NCI-H526 treated with DMSO at 0.1 percent for 48 hours (cell line): ENCODE measurements at regions not wholly inside any gene's neighbourhood (a gene's known extent, or its start where the extent isn't known, plus 50 kb on each side); places are given as distances from the start of the nearest gene placed in this dataset.

Source experiments
- DNase-seq: peaks from one replicate; lab custom pipeline; 2025; lab: John Stamatoyannopoulos, UW

DNA sequence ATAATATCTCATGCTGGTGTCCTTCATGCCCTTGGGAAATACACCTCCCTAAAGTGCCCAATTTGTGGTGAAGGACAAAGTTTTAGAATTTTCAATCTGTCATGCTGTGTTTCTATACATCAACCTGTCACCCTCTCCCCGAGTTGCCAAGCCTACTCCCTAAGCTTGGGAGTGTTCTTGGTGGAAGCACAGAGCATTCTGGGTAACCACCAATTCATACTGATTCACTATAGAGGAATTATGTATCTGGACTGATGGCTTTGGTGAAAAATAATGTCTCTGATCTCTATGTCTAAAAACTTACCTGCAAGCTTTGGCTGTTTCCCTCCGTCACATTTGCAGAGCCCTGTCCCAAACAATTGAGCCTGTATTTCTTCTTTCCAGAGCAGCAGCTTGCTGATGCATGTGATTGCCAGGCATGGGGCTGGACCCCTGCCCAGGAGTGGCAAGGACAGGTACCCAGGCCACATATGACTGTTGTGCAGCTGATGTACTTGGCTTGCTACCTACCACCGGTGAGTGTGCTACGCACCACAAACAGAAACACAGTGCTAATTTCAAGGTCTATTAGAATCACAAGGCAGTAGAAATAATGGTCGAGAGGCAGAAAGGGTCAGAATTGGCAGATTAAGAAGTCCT is 202.8 kb upstream of the CITED2 start:
- no peak for DNase-seq

DNA sequence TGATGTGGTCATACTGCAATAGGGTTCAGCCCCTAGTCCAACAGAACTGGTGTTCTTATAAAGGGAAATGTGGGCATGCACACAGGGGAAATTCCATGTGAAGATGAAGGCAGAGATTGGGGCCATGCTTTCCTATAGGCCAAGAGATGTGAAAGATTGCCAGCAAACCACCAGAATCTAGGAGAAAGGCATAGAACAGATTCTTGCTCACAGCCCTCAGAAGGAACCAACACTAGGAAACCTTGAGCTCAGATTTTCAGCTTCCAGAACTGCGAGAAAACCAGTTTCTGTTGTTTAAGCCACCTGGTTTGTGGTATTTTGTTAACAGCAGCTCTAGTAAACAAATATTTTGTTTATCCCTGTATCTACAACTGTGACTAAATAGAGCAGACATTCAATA is 197.6 kb upstream of the CITED2 start:
- no peak for DNase-seq

DNA sequence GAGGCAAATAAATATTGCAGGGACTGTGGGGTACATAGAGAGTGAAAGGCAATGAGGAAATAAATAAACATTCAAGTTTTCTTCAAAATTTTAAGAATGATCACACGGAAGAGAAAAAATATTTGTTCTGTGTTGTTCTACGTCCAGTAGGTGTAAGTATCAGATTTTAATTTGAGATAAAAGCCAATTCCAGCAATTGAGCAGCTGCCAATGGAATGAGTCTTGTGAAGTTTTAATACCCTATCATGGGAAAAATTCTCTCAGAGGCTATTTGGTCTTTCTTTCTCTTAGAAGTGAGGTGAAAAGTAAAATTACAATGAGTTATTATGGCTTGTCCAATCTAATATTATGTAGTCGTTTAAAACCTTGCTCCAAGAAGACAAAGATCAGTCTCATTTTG is 195.7 kb upstream of the CITED2 start:
- DNase-seq: no peak

DNA sequence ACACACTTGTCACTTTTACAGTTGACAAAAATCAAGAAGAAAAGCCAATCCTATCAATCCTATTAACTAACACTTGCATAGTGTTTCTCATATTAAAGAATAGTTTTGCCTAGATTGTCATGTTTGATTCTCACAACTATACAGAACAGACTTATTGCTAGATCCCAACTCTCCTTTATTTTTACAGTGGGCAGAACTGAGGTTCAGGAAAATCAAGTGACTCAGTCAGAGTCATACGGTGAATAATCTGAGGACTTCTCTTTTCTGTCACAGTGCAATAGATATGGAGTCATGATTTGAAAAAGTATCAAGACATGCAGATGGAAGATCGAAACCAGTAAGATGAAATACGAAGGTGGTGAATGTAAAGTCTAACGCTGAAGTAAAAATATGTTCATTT is 195.1 kb upstream of the CITED2 start:
- no peak for DNase-seq

DNA sequence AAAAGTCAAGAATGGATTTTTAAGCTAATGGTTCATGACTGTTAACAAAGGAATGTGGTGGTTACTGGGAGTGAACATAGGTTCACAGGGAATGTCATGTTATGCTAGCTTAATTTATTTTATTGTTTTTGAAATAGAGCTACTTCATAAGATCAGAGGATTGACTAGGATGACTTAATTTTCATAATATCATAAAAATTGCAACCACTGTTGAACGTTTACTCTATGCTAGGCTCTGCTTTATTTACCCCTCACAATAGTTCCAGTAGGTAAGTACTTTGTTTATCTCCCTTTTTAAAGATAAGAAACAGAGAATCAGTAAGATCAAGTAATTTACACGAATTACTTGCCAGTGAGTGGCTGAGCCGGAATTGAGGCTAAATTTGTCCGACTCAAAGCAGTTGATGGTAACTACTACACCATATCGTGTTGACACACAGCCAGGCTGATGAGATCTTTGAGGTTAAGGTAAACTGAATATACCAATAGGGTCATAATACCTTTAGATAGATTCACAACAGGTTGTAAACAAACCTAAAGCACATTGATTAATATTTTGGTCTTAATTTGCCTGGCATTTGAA is 194.6 kb upstream of the CITED2 start:
- no peak for DNase-seq

DNA sequence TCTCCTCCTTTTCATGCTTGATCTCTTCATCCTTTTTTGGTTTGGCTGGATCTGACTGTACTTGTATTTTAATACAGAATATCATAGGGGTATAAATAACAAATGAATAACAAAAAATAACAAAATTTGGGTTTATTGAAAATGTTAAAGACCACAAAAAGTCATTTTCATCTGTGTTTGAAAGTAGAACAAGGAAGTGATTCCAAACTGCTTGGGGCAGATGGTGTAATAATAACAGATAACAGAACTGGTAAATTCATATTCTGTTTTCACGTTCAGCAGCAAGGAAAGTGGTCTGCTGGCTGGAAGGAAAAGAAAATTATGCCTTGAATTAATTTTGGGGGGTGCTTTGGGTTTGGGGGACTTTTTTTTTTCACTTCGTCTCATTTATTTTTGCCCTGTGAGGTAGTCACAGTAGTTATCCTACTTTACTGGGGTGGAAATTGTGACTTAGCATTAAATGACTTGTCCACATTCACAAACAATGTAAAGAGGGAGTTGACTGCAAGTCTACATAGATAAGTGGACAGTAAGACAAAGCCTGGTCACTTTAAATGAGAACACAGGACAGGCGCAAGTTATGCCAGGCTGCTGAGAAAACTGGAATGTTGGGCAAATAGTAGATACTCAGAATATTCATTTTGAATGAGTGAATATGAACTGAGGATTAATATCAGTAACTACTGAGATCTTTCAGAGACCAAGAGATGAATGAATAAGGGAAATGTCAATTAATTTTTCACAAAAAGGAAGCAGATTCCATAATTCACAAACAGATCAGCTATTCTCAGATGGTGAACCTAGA is 193.9 kb upstream of the CITED2 start:
- DNase-seq: no peak

DNA sequence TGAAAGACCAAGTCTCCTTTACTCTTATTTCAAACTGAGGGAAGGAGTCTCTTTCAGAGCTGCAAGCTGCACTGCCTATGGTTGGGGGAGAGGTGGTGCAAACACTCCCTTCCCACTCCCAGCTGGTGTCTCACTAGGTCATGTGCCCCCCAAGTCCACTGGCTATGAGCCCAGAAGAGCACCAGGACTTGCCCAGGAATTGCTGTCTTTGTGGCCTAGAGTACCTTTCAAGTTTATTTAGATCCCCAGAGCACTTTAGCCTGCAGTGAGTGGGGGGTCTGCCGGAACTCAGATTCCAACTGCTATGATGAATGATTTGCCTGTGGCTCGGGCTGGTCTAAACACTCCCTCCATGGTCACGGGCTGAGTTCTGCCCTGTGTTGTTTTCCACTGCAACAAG is 192.6 kb upstream of the CITED2 start:
- DNase-seq: no peak

DNA sequence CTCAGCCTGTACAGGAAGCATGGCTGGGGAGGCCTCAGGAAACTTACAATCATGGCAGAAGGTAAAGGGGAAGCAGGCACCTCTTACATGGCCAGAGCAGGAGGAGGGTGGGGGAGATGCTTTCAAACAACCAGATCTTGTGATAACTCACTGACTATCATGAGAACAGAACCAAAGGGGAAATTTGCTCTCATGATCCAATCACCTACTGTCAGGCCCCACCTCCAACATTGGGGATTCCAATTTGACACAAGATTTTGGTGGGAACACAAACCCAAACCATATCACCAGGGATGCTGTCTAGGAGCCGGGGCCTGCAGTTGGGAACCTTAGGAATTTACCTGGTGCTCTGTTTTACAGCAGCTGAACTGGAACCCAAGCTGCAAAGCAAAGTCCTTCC is 191.1 kb upstream of the CITED2 start:
- no peak for DNase-seq

DNA sequence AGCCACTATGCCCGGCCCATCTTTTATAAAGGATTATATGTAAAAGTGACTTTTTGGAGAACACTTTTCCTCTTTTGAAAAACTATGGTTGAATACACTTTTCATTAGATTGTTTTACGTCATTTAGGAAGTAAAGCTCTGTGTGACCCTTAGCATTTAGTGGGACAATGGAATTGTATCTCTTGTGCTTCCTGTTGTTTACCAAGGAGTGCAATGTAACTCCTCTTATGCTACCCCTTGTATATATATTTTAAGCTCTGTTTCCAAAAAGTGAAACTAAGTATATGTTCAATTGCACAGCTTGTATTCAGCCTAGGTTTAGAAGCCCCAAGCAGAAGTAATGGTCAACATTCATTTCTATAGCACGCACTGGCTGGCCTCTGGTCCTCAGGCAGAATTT is 183.1 kb upstream of the CITED2 start:
- DNase-seq: no peak

DNA sequence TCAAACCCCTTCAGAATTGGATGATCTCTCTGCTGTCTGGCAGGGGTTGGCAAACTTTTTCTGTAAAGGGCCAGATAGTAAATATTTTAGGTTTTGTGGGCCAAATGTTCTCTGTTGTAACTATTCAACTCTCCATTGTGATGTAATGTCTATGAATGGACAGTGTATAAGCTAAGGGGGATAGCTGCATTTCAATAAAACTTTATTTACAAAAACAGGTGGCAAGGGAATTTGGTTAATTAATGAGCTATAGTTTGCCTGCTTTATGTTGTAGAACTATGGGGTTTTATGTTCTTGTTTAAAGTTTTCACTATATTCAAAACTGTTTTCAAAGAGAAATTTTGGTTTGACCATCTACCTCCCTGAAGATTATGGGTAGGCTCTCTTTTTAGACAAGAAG is 182.1 kb upstream of the CITED2 start:
- no peak for DNase-seq

DNA sequence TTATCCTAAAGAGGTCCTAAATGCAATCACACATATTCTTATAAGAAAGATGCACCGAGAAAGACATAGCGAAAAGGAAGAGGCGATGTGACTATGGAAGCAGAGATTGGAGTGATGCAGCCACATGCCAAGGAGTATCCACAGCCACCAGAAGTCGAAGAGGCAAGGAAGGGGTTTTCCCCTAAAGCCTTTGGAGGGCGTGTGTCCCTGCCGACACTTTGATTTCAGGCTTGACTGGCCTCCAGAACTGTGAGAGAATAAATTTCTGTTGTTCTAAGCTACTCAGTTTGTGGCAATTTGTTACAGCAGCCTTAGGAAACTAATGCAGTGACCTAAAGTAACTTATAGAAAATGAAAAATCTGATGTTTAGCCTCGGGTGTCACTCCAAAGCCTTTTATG is 179.5 kb upstream of the CITED2 start:
- no peak for DNase-seq

DNA sequence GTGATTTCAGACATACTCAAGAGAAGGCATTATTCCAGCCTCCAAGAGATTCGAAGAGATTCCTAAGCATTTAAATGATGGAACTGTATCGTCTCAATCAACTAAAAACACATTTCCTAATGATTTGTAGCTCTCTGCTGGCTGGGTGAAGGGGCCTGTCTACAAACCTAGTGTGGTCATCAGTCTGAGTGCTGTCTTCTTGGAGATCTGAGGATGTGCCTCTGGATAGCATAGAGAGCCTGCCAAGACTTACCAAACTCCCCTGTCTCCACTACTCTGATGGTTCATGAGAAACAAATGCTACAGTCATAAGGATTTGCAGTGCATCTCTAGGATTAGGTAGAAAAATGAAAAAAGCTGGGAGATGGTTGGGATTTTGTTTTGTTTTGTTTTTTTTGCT is 176.9 kb upstream of the CITED2 start:
- DNase-seq: no peak

DNA sequence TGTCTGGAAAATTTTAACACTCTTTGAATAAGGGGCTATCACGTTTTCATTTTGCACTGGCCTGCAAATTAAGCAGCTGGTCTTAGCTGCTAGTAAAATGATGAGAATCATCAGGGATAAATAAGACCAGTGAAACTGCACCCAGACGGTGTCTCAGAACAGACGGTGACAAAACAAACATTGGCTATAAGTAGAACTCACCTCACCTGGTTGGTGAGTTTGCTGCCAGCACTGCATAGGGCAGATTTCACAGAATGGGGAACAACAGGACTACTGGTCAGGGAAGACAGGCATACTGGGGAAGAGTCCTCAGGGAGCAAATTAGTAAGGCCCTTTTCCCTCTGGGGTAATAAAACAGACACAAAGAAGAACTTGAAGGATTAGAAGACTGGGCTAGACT is 175.9 kb upstream of the CITED2 start:
- DNase-seq: no peak

DNA sequence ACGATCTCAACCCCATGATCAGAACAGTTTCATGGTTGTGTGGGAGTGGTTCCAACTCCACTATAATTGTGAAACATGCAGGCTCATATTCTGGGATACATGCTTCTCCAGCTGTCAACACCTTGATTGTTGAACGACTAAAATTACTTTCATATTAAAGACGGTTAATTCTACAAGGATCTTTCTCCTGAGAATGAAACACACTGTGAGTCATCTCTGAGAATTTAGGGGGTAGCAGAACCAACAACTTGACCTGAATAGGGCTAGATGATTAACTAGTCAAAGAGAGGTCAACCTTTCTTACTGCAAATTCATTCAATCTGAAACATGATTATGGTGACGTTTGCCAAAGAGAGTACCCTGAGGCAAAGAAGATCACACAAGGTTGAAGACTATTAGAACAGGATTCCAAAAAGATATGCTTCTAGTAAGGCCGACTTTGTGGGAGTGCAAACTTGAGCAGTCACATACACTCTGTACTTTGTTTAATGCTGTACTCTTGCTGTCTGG is 175.2 kb upstream of the CITED2 start:
- no peak for DNase-seq

DNA sequence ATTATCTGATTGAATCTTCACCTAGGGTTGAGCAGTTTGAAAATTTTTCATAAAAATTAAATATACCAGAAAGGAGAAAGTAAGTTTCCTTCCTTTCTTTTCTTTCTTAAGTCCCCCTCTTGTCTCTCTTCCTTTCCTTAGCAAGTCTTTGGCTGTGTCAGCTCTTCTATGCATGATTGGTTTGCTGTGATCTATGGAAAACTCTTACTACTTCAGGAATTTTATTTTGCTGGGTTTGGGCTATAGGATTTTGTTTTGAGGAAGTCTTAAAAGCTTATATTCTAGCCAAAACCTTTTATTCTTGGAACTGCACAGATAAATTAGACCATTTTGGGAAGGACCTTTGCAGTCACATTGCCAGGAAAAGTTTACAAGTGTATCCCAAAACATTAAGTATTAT is 173.4 kb upstream of the CITED2 start:
- DNase-seq: no peak

DNA sequence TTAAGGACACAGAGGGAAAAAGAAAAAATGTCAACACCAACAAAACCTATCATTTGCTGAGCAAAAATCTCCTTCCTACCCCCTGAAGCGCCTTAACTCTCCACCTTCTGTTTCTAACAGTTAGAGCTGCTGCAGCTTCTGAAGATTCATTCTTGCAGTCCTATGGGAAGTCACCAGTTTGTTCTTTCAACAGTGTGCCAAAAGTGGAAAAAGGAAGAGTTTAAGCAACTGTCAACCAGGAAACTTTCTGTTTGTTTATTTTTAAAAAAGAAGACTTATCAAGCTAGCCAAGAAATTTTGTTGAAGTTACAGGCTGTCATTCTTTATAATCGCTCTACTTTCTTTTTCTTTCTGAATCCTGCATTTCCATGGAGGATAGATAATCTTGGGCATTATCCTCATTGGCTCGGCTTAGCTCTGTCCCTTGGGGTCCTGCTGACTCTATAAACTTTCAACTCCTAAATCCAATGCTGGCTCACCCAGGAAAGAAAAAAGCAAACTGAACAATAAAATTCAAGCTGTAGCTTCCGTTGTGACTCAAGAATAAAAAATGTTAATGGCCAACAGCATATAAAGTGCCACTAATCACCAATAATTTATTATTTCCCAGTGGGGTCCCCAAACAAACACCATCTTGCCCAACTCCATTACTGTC is 172.8 kb upstream of the CITED2 start:
- no peak for DNase-seq

DNA sequence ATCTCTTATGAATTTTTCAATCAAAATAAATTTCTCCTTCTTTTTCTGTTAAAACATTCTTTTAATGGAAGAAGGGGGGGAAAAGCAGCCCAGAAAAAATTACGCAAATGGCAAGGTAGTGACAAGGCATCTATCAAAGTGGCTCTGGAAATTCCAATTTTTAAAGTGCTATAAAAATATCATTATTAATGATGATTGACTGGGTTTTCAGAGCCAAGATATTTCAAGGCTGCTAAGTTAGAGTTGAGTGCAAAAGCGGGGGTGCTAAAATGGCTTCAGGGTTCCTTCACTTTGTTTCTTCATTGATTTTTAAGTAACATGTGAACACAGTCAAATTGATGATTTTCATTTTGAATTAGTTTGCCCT is 171.6 kb upstream of the CITED2 start:
- no peak for DNase-seq

DNA sequence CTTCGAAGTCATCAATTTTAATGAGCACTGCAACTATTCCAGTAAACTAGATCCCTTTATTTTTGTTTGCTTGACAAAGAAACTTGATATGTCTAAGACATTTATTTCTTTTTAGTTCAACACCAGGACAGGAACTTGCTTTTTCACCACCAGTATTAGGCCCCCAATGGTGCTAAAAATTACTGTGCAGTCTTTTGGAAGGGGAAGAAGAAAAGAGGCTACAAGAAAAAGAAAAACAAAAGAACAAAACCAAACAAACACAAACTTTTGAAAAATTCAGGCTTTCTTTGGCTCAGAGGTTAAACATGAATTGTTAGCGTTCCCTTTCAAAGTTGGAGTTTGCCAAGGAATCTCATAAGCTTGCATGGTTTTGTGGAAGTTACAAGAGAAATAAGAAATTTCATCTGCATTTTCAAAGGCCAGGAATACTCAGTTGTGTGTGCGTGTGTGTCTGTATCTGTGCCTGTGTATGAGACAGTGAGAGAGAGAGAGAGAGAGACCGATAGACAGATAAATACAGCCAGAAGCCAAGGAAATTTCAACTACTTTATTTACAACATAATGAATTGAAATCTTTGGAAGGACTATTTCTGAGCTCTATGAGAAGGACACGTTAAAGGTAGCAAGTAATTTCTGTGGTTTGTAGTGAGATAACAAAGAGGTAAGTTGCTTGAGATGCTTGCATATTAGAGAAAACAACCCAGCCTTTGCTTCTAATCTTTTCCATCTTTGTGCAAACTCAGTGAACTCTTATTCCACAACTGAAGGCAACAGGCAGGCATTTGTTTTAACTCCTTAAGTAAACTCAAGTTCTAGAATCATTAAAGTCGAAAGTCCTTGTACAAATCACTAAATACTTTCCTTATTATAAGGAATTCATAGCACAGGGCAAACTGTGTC is 171.0 kb upstream of the CITED2 start:
- no peak for DNase-seq

DNA sequence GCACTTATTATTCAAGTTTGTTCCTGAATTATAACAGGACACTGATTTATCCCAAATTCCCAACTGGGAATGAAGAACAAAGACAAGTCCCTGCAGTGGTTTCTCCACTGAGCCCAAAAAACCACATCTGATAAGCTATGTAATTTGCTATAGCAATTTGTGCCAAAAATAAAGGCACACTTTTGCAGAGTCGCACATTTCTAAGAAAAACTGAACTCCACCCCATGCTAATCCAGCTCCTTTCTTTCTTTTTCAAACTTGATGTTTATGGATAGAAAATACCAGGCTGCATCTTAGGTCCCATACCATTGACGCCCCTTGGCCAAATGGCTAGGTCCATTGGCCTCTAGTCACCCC is 170.2 kb upstream of the CITED2 start:
- no peak for DNase-seq

DNA sequence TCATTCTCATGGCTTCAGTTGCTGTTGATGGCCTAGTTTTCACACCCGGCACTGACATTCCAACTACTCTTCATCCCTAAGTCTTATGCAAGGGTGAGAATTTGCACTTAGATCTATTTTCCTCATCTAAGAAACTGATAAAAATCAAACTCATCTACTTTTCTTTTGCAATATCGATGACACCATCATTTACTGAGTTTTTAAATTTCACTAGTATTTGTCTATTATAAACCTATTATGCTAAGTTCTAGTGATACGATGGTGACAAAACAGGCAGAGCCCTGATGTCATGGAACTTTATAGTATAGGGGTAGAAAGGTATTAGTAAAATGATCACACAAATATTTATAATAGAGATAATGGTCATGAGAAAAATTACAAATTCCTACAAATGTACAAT is 167.9 kb upstream of the CITED2 start:
- DNase-seq: no peak

DNA sequence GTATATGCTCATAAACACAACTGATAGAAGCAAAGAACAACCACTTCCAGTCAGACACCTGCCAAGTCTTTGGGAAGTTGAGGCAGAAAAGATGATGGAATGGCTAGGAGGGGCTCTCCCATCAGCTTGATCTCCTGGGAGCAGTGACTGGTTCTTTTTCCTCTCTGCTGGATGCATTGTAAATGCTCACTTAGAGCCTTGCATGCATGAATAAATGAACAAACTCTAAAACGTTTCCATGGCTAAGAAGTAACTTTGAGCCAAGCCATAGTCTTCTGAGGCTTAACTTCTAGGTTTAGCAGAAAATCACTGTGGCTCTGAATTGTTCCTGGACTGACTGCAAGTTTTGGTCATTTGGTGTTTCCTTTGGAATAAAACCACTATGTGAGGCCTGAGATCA is 166.4 kb upstream of the CITED2 start:
- no peak for DNase-seq

DNA sequence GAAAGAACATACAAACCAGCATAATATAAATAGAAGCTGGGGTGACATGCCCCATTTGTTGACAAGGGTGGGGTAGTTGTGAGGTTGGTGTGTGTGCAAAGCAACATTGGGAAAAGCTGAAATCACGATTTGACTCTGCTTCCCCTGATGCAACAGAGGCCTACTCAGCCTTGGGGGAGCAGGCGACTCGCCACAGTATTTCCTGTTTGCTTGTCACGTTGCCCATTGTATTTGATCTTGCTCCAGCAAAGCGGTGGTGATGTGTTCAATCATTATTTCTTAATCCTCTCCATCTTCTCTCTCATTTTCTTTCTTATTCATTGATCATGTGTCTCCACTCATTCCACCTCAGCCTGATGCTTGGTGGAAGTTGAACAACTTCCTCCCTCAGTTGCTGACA is 165.8 kb upstream of the CITED2 start:
- no peak for DNase-seq
